GM19467 (cell line): ENCODE measurements at regions not wholly inside any gene's neighbourhood (a gene's known extent, or its start where the extent isn't known, plus 50 kb on each side); places are given as distances from the start of the nearest gene placed in this dataset.

ENCODE experiments used
- ATAC-seq: cut with Tn5 transposase; IDR thresholded peaks from one replicate; pipeline ENCODE4 v1.9.1; 2021; ENCODE audit warnings: mild to moderate bottlenecking, moderate library complexity; ENCODE audit not compliant: unreplicated experiment

- no peak for ATAC-seq
These were observed 212.1 kb upstream of the PPP1R3A start for GRCh38 chr7:114130866-114131265.

GRCh38 chr7:114128880-114129279, 210.1 kb upstream of the PPP1R3A start:
- ATAC-seq, result no peak

- no peak for ATAC-seq
These were observed 207.3 kb upstream of the PPP1R3A start for GRCh38 chr7:114126095-114126494.

- no peak for ATAC-seq
These were observed 194.0 kb upstream of the PPP1R3A start for GRCh38 chr7:114112806-114113205.

GRCh38 chr7:114110666-114111065, 191.9 kb upstream of the PPP1R3A start:
- ATAC-seq, result no peak

GRCh38 chr7:114109721-114110120, 190.9 kb upstream of the PPP1R3A start:
- no peak for ATAC-seq

GRCh38 chr7:114109304-114109703, 190.5 kb upstream of the PPP1R3A start:
- no peak for ATAC-seq

- no peak for ATAC-seq
These were observed 189.7 kb upstream of the PPP1R3A start for GRCh38 chr7:114108510-114108909.

- ATAC-seq, result no peak
These were observed 188.7 kb upstream of the PPP1R3A start for GRCh38 chr7:114107522-114107921.

- ATAC-seq, result no peak
These were observed 185.2 kb upstream of the PPP1R3A start for GRCh38 chr7:114104035-114104434.

- ATAC-seq, result no peak
These were observed 184.2 kb upstream of the PPP1R3A start for GRCh38 chr7:114102996-114103395.

GRCh38 chr7:114102131-114102530, 183.3 kb upstream of the PPP1R3A start:
- no peak for ATAC-seq

- ATAC-seq, result no peak
These were observed 182.0 kb upstream of the PPP1R3A start for GRCh38 chr7:114100810-114101209.

GRCh38 chr7:114099337-114099736, 180.5 kb upstream of the PPP1R3A start:
- no peak for ATAC-seq

- ATAC-seq, result no peak
These were observed 177.1 kb upstream of the PPP1R3A start for GRCh38 chr7:114095885-114096284.

GRCh38 chr7:114088470-114088940, 169.7 kb upstream of the PPP1R3A start:
- no peak for ATAC-seq

GRCh38 chr7:114087653-114088469, 169.1 kb upstream of the PPP1R3A start:
- ATAC-seq, result no peak

GRCh38 chr7:114086914-114087652, 168.3 kb upstream of the PPP1R3A start:
- ATAC-seq, result no peak

GRCh38 chr7:114086537-114086913, 167.7 kb upstream of the PPP1R3A start:
- ATAC-seq, result no peak

GRCh38 chr7:114085592-114086501, 167.0 kb upstream of the PPP1R3A start:
- ATAC-seq, result no peak

GRCh38 chr7:114085313-114085591, 166.4 kb upstream of the PPP1R3A start:
- no peak for ATAC-seq
